ENCODE measurements at regions not wholly inside any gene's neighbourhood (a gene's known extent, or its start where the extent isn't known, plus 50 kb on each side); places are given as distances from the start of the nearest gene placed in this dataset.

GRCh38 chr3:104779324-104779723 is 587.4 kb upstream of the ALCAM start:
- TF ChIP-seq, protein P1, sequence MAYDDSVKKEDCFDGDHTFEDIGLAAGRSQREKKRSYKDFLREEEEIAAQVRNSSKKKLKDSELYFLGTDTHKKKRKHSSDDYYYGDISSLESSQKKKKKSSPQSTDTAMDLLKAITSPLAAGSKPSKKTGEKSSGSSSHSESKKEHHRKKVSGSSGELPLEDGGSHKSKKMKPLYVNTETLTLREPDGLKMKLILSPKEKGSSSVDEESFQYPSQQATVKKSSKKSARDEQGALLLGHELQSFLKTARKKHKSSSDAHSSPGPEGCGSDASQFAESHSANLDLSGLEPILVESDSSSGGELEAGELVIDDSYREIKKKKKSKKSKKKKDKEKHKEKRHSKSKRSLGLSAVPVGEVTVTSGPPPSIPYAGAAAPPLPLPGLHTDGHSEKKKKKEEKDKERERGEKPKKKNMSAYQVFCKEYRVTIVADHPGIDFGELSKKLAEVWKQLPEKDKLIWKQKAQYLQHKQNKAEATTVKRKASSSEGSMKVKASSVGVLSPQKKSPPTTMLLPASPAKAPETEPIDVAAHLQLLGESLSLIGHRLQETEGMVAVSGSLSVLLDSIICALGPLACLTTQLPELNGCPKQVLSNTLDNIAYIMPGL (CRISPR knock-in tag; IDR thresholded peaks at IDR 0.05; ENCODE audit: borderline replicate concordance): no peak
- TF ChIP-seq JUNB (IDR thresholded peaks at IDR 0.05): no peak
- TF ChIP-seq, protein P2, sequence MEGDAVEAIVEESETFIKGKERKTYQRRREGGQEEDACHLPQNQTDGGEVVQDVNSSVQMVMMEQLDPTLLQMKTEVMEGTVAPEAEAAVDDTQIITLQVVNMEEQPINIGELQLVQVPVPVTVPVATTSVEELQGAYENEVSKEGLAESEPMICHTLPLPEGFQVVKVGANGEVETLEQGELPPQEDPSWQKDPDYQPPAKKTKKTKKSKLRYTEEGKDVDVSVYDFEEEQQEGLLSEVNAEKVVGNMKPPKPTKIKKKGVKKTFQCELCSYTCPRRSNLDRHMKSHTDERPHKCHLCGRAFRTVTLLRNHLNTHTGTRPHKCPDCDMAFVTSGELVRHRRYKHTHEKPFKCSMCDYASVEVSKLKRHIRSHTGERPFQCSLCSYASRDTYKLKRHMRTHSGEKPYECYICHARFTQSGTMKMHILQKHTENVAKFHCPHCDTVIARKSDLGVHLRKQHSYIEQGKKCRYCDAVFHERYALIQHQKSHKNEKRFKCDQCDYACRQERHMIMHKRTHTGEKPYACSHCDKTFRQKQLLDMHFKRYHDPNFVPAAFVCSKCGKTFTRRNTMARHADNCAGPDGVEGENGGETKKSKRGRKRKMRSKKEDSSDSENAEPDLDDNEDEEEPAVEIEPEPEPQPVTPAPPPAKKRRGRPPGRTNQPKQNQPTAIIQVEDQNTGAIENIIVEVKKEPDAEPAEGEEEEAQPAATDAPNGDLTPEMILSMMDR (IDR thresholded peaks at IDR 0.05): no peak

Measured in A549 (cell line).